Esophagus muscularis mucosa (tissue), 3 donors: ENCODE measurements at regions not wholly inside any gene's neighbourhood (a gene's known extent, or its start where the extent isn't known, plus 50 kb on each side); places are given as distances from the start of the nearest gene placed in this dataset.

Experiments used
- CTCF ChIP-seq, 3 experiments: fragments of 200-600 bp in 2 of 3; fragments of 450-650 bp in 1 of 3; sonication (generic) in 2 of 3; IDR thresholded peaks; one replicate each; pipeline ENCODE4 v1.5.1; 2017 to 2019; ENCODE audit warnings: antibody characterized with exemption in 3 of 3, mild to moderate bottlenecking in 2 of 3, moderate library complexity in 1 of 3
- POLR2A ChIP-seq: fragments of 450-650 bp; IDR thresholded peaks from one replicate; pipeline ENCODE4 v1.6.1; 2017; ENCODE audit warnings: antibody characterized with exemption, moderate library complexity, mild to moderate bottlenecking, low read depth

- TF ChIP-seq CTCF (IDR thresholded peaks at IDR 0.05) = no peak
- no peak for TF ChIP-seq POLR2A
Measured at GRCh38 chr2:104447831-104448434, 406.0 kb upstream of the POU3F3 start.
